ENCODE measurements at regions not wholly inside any gene's neighbourhood (a gene's known extent, or its start where the extent isn't known, plus 50 kb on each side); places are given as distances from the start of the nearest gene placed in this dataset.
"Not testable (repeated sequence)": the region's sequence is repeated elsewhere in the genome, so short reads cannot be mapped to it uniquely, and the experiment has no call there.

DNA sequence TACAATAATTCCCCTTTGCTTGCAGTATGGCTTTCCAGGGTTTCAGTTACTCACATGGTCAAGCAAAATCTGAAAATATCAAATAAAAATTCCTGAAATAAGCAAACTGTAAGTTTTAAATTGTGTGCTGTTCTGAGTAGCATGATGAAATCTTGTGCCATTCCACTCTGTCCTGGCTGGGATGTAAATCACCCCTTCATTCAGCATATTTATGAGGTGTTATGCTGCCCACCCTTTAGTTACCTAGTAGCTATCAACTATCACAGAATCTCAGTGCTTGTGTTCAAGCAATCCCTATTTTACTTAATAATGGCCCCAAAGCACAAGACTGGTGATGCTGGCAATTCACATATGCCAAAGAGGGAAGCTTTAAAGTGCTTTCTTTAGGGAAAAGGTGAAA is 867.7 kb upstream of the NRXN1 start:
- no peak for ATAC-seq
- H3K27me3 Mint-ChIP-seq = no peaks in the 10 kb centered on the region
- TF ChIP-seq, protein P1, sequence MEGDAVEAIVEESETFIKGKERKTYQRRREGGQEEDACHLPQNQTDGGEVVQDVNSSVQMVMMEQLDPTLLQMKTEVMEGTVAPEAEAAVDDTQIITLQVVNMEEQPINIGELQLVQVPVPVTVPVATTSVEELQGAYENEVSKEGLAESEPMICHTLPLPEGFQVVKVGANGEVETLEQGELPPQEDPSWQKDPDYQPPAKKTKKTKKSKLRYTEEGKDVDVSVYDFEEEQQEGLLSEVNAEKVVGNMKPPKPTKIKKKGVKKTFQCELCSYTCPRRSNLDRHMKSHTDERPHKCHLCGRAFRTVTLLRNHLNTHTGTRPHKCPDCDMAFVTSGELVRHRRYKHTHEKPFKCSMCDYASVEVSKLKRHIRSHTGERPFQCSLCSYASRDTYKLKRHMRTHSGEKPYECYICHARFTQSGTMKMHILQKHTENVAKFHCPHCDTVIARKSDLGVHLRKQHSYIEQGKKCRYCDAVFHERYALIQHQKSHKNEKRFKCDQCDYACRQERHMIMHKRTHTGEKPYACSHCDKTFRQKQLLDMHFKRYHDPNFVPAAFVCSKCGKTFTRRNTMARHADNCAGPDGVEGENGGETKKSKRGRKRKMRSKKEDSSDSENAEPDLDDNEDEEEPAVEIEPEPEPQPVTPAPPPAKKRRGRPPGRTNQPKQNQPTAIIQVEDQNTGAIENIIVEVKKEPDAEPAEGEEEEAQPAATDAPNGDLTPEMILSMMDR (IDR thresholded peaks at IDR 0.05) = no peak
- H3K27ac Mint-ChIP-seq = no peak overlapping the region
- H3K4me1 Mint-ChIP-seq (ENCODE audit: low read depth) = no peaks in the 10 kb centered on the region
- POLR2A ChIA-PET = no interaction called here
- peaks cover 3% of the 10 kb centered on the region for H3K9me3 Mint-ChIP-seq
- no peak overlapping the region for H3K4me3 Mint-ChIP-seq
- CTCF ChIA-PET = no interaction called here
- H3K36me3 Mint-ChIP-seq (ENCODE audit: low read depth) = no peaks in the 10 kb centered on the region
- intact Hi-C loops (cut with micrococcal nuclease) = no loop called here
- no peak for DNase-seq

DNA sequence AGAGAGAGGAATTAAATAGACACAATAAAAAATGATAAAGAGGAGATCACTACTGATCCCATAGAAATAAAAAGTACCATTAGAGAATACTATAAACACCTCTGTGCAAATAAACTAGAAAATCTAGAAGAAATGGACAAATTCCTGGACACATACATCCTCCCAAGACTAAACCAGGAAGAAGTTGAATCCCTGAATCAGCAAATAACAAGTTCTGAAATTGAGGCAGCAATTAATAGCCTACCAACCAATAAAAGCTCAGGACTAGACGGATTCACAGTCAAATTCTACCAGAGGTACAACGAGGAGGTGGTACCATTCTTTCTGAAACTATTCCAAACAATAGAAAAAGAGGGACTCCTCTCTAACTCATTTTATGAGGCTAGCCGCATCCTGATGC is 862.7 kb upstream of the NRXN1 start:
- CTCF ChIA-PET; DNase-seq; intact Hi-C loops (cut with micrococcal nuclease); H3K27ac Mint-ChIP-seq; ATAC-seq; POLR2A ChIA-PET; H3K27me3 Mint-ChIP-seq; H3K36me3 Mint-ChIP-seq (ENCODE audit: low read depth); H3K4me3 Mint-ChIP-seq; H3K4me1 Mint-ChIP-seq (ENCODE audit: low read depth): not testable (repeated sequence)
- peaks cover 17% of the 10 kb centered on the region for H3K9me3 Mint-ChIP-seq

DNA sequence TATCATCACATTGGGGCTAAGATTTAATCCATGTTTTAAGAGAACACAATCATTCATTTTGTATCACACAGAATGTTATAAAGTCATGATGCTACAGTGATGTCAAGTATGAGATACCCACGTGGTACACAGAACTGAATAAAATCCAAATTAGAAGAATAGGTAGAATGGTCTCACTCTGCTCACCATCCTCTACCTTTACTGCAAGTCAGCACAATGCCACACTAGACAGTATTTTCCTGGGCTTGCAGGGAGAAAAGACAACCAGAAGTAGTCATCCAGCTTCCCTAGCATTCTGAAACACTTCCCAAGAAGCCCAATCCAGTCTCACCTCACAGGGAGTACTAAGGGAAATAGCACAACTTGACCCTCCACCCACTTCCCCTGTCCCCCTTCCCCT is 856.2 kb upstream of the NRXN1 start:
- Mint-ChIP-seq H3K27ac (no peak overlapping the region), H3K4me1 (ENCODE audit: low read depth) (no peaks in the 10 kb centered on the region), H3K36me3 (ENCODE audit: low read depth) (no peaks in the 10 kb centered on the region), H3K9me3 (peaks cover 18% of the 10 kb centered on the region), H3K27me3 (no peaks in the 10 kb centered on the region), H3K4me3 (no peak overlapping the region)
- no peak for DNase-seq
- CTCF ChIA-PET = no interaction called here
- intact Hi-C loops (cut with micrococcal nuclease) = no loop called here
- TF ChIP-seq, protein P1 (IDR thresholded peaks at IDR 0.05) = no peak
- POLR2A ChIA-PET = no interaction called here
- ATAC-seq = no peak

DNA sequence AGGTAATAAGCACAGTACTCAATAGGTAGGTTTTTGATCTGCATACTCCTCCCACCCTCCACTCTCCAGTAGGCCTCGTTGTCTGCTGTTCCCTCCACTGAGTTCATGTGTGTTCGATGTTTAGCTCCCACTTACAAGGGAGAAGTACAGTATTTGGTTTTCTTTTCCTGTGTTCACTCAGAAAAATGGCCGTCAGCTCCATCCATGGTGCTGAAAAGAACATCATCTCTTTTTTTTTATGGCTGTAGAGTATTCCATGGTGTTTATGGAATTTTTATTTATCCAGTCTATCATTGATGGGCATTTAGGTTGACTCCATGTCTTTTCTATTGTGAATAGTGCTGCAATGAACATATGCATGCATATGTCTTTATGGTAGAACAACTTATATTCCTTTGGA is 849.7 kb upstream of the NRXN1 start:
- CTCF ChIA-PET = no interaction called here
- intact Hi-C loops (cut with micrococcal nuclease) = no loop called here
- DNase-seq (no peak), ATAC-seq (no peak)
- POLR2A ChIA-PET = no interaction called here
- Mint-ChIP-seq H3K36me3 (ENCODE audit: low read depth) (no peaks in the 10 kb centered on the region), H3K27me3 (no peaks in the 10 kb centered on the region), H3K27ac (no peak overlapping the region), H3K9me3 (peaks cover 17% of the 10 kb centered on the region), H3K4me3 (no peak overlapping the region), H3K4me1 (ENCODE audit: low read depth) (no peaks in the 10 kb centered on the region)
- TF ChIP-seq, protein P1 (IDR thresholded peaks at IDR 0.05) = no peak

DNA sequence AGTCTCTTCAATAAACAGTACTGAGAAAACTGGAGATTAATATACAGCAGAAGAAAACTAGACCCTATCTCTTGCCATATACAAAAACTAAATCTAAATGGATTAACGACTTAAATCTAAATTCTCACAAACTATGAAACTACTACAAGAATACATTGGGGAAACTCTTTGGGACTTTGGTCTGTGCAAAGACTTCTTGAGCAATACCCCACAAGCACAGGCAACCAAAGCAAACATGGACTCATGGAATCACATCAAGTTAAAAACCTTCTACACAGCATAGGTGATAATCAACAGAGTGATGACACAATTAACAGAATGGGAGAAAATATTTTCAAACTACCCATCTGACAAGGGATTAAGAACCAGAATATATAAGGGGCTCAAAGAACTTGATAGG is 848.2 kb upstream of the NRXN1 start:
- H3K27me3 Mint-ChIP-seq = no peaks in the 10 kb centered on the region
- no peaks in the 10 kb centered on the region for H3K4me1 Mint-ChIP-seq (ENCODE audit: low read depth)
- H3K9me3 Mint-ChIP-seq = peaks cover 16% of the 10 kb centered on the region
- TF ChIP-seq, protein P1 (IDR thresholded peaks at IDR 0.05) = no peak
- ChIA-PET POLR2A (no interaction called here), CTCF (no interaction called here)
- H3K36me3 Mint-ChIP-seq (ENCODE audit: low read depth) = no peaks in the 10 kb centered on the region
- DNase-seq (no peak), ATAC-seq (no peak)
- no peak overlapping the region for H3K27ac Mint-ChIP-seq
- no peak overlapping the region for H3K4me3 Mint-ChIP-seq
- intact Hi-C loops (cut with micrococcal nuclease) = no loop called here

DNA sequence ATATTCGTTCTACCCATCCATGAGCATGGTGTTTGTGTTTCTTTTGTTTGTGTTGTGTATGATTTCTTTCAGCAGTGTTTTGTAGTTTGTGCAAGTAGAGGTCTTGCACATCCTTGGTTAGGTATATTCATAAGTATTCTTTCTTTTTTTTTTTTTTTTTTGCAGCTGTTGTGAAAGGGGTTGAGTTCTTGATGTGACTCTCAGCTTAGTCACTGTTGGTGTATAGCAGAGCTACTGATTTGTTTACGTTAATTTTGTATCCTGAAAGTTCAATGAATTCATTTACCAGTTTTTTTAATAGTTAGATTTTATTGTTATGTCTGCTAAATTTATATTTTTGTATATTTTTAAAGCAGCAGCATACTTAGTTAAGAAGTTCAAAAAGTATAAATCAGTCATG is 834.4 kb upstream of the NRXN1 start:
- DNase-seq = no peak
- intact Hi-C loops (cut with micrococcal nuclease) = no loop called here

More for the DNA sequence above, 834.4 kb upstream of the NRXN1 start:
- TF ChIP-seq, protein P1 (IDR thresholded peaks at IDR 0.05) = no peak
- H3K27ac Mint-ChIP-seq = no peak overlapping the region
- no peaks in the 10 kb centered on the region for H3K27me3 Mint-ChIP-seq
- no peaks in the 10 kb centered on the region for H3K36me3 Mint-ChIP-seq (ENCODE audit: low read depth)
- no peak overlapping the region for H3K4me3 Mint-ChIP-seq
- ATAC-seq = no peak
- POLR2A ChIA-PET = no interaction called here
- H3K9me3 Mint-ChIP-seq = peaks cover 15% of the 10 kb centered on the region
- H3K4me1 Mint-ChIP-seq (ENCODE audit: low read depth) = no peaks in the 10 kb centered on the region
- CTCF ChIA-PET = no interaction called here
